ENCODE measurements at regions not wholly inside any gene's neighbourhood (a gene's known extent, or its start where the extent isn't known, plus 50 kb on each side); places are given as distances from the start of the nearest gene placed in this dataset.
"Not testable (repeated sequence)": the region's sequence is repeated elsewhere in the genome, so short reads cannot be mapped to it uniquely, and the experiment has no call there.

GRCh38 chr11:134947556-134947955 is 535.5 kb upstream of the B3GAT1 start:
- ATAC-seq (no peak), DNase-seq (no peak)
- H3K9me3 Mint-ChIP-seq: no peaks in the 10 kb centered on the region
- H3K4me1 Mint-ChIP-seq: no peaks in the 10 kb centered on the region
- peak overlapping the region in 1 of 10 donors; percentile 63 for H3K27ac Mint-ChIP-seq
- H3K36me3 Mint-ChIP-seq: no peaks in the 10 kb centered on the region
- H3K27me3 Mint-ChIP-seq: peaks cover 5 to 32% (median 19%) of the 10 kb centered on the region in 5 donors
- H3K4me3 Mint-ChIP-seq: no peak overlapping the region
- POLR2A ChIA-PET: no interaction called here

GRCh38 chr11:134945993-134946392 is 534.0 kb upstream of the B3GAT1 start:
- peaks cover 5 to 29% (median 22%) of the 10 kb centered on the region in 5 donors for H3K27me3 Mint-ChIP-seq
- no peak overlapping the region for H3K4me3 Mint-ChIP-seq
- POLR2A ChIA-PET: no interaction called here
- ATAC-seq (no peak), DNase-seq (no peak)
- no peaks in the 10 kb centered on the region for H3K9me3 Mint-ChIP-seq
- no peaks in the 10 kb centered on the region for H3K4me1 Mint-ChIP-seq
- peak overlapping the region in 1 of 10 donors; percentile 12 for H3K27ac Mint-ChIP-seq
- H3K36me3 Mint-ChIP-seq: no peaks in the 10 kb centered on the region

- no peak for DNase-seq
- Mint-ChIP-seq H3K27me3 (peaks cover 6 to 37% (median 22%) of the 10 kb centered on the region in 5 donors), H3K4me1 (no peaks in the 10 kb centered on the region), H3K4me3 (no peak overlapping the region), H3K36me3 (no peaks in the 10 kb centered on the region), H3K9me3 (no peaks in the 10 kb centered on the region), H3K27ac (no peak overlapping the region)
- POLR2A ChIA-PET: no interaction called here
- no peak for ATAC-seq
Observed at GRCh38 chr11:134944986-134945385, 532.9 kb upstream of the B3GAT1 start.

GRCh38 chr11:134944131-134944530 is 532.1 kb upstream of the B3GAT1 start:
- Mint-ChIP-seq H3K27ac (no peak overlapping the region), H3K27me3 (peaks cover 6 to 37% (median 19%) of the 10 kb centered on the region in 5 donors), H3K9me3 (no peaks in the 10 kb centered on the region), H3K4me3 (no peak overlapping the region), H3K4me1 (no peaks in the 10 kb centered on the region), H3K36me3 (no peaks in the 10 kb centered on the region)
- ATAC-seq: no peak
- no peak for DNase-seq
- POLR2A ChIA-PET: no interaction called here

- H3K27me3 Mint-ChIP-seq: peaks cover 4 to 37% (median 19%) of the 10 kb centered on the region in 5 donors
- no peak for ATAC-seq
- no peak overlapping the region for H3K27ac Mint-ChIP-seq
- no peaks in the 10 kb centered on the region for H3K36me3 Mint-ChIP-seq
- H3K4me1 Mint-ChIP-seq: no peaks in the 10 kb centered on the region
- no peak overlapping the region for H3K4me3 Mint-ChIP-seq
- POLR2A ChIA-PET: no interaction called here
- no peak for DNase-seq
- H3K9me3 Mint-ChIP-seq: no peaks in the 10 kb centered on the region
Observed at GRCh38 chr11:134943544-134943943, 531.5 kb upstream of the B3GAT1 start.

GRCh38 chr11:134942681-134943080 is 530.6 kb upstream of the B3GAT1 start:
- Mint-ChIP-seq H3K4me3 (no peak overlapping the region), H3K4me1 (no peaks in the 10 kb centered on the region), H3K36me3 (no peaks in the 10 kb centered on the region), H3K27ac (no peak overlapping the region), H3K27me3 (peaks cover 3 to 37% (median 19%) of the 10 kb centered on the region in 5 donors), H3K9me3 (no peaks in the 10 kb centered on the region)
- no peak for DNase-seq
- ATAC-seq: no peak
- POLR2A ChIA-PET: no interaction called here

- H3K4me1 Mint-ChIP-seq, H3K9me3 Mint-ChIP-seq, H3K4me3 Mint-ChIP-seq, ATAC-seq, DNase-seq, POLR2A ChIA-PET, H3K36me3 Mint-ChIP-seq: not testable (repeated sequence)
- Mint-ChIP-seq H3K27ac (peak overlapping the region in 1 of 10 donors; percentile 53), H3K27me3 (peaks cover 1 to 37% (median 16%) of the 10 kb centered on the region in 5 donors)
Observed at GRCh38 chr11:134941936-134942600, 530.0 kb upstream of the B3GAT1 start.

GRCh38 chr11:134941326-134941725 is 529.3 kb upstream of the B3GAT1 start:
- no peaks in the 10 kb centered on the region for H3K9me3 Mint-ChIP-seq
- H3K4me1 Mint-ChIP-seq: no peaks in the 10 kb centered on the region
- no peak for DNase-seq
- POLR2A ChIA-PET: no interaction called here
- H3K27me3 Mint-ChIP-seq: peaks cover 1 to 37% (median 15%) of the 10 kb centered on the region in 5 donors
- H3K27ac Mint-ChIP-seq: no peak overlapping the region
- no peak for ATAC-seq
- H3K36me3 Mint-ChIP-seq: no peaks in the 10 kb centered on the region
- H3K4me3 Mint-ChIP-seq: no peak overlapping the region

GRCh38 chr11:134940441-134941126 is 528.5 kb upstream of the B3GAT1 start:
- ATAC-seq: no peak
- no peaks in the 10 kb centered on the region for H3K4me1 Mint-ChIP-seq
- H3K9me3 Mint-ChIP-seq: no peaks in the 10 kb centered on the region
- POLR2A ChIA-PET: no interaction called here
- H3K27me3 Mint-ChIP-seq: peaks cover 1 to 31% (median 11%) of the 10 kb centered on the region in 5 donors
- H3K4me3 Mint-ChIP-seq: no peak overlapping the region
- H3K27ac Mint-ChIP-seq: no peak overlapping the region
- DNase-seq: no peak
- H3K36me3 Mint-ChIP-seq: no peaks in the 10 kb centered on the region

- Mint-ChIP-seq H3K36me3 (no peaks in the 10 kb centered on the region), H3K4me3 (no peak overlapping the region), H3K27ac (no peak overlapping the region), H3K9me3 (no peaks in the 10 kb centered on the region), H3K4me1 (no peaks in the 10 kb centered on the region), H3K27me3 (peaks cover 1 to 24% (median 14%) of the 10 kb centered on the region in 5 donors)
- POLR2A ChIA-PET: no interaction called here
- no peak for ATAC-seq
- DNase-seq: no peak
Observed at GRCh38 chr11:134939905-134940304, 527.9 kb upstream of the B3GAT1 start.

GRCh38 chr11:134939031-134939430 is 527.0 kb upstream of the B3GAT1 start:
- peaks cover 1 to 19% (median 14%) of the 10 kb centered on the region in 5 donors for H3K27me3 Mint-ChIP-seq
- no peaks in the 10 kb centered on the region for H3K36me3 Mint-ChIP-seq
- DNase-seq (no peak), ATAC-seq (no peak)
- no peak overlapping the region for H3K4me3 Mint-ChIP-seq
- H3K4me1 Mint-ChIP-seq: no peaks in the 10 kb centered on the region
- H3K9me3 Mint-ChIP-seq: no peaks in the 10 kb centered on the region
- no peak overlapping the region for H3K27ac Mint-ChIP-seq
- POLR2A ChIA-PET: no interaction called here

- peaks cover 3 to 13% (median 10%) of the 10 kb centered on the region in 5 donors for H3K27me3 Mint-ChIP-seq
- DNase-seq (no peak), ATAC-seq (no peak)
- peaks cover 0 to 2% (median 0%) of the 10 kb centered on the region in 9 donors for H3K9me3 Mint-ChIP-seq
- no peak overlapping the region for H3K27ac Mint-ChIP-seq
- POLR2A ChIA-PET: no interaction called here
- no peaks in the 10 kb centered on the region for H3K36me3 Mint-ChIP-seq
- H3K4me3 Mint-ChIP-seq: no peak overlapping the region
- H3K4me1 Mint-ChIP-seq: no peaks in the 10 kb centered on the region
Observed at GRCh38 chr11:134938212-134938611, 526.2 kb upstream of the B3GAT1 start.

- DNase-seq, H3K4me1 Mint-ChIP-seq, POLR2A ChIA-PET, H3K27ac Mint-ChIP-seq, ATAC-seq, H3K9me3 Mint-ChIP-seq, H3K4me3 Mint-ChIP-seq, H3K36me3 Mint-ChIP-seq: not testable (repeated sequence)
- H3K27me3 Mint-ChIP-seq: peaks cover 3 to 16% (median 10%) of the 10 kb centered on the region in 5 donors
Observed at GRCh38 chr11:134937193-134937592, 525.2 kb upstream of the B3GAT1 start.
